GM23338 (cell line): ENCODE measurements at regions not wholly inside any gene's neighbourhood (a gene's known extent, or its start where the extent isn't known, plus 50 kb on each side); places are given as distances from the start of the nearest gene placed in this dataset.

Experiments used
- ATAC-seq: fragments of 200-7000 bp; cut with Tn5 transposase; 3 replicates; pipeline ENCODE4 v1.9.1; 2020
- DNase-seq: peaks from one replicate; pipeline ENCODE4 v3.0.0-alpha.2; 2015; ENCODE audit warnings: low spot score
- H2AFZ ChIP-seq: fragments of 200-600 bp; sonication (generic); 2 replicates; pipeline ENCODE4 v1.8.0; 2016; ENCODE audit warnings: antibody characterized with exemption, mild to moderate bottlenecking, moderate library complexity
- H3F3A ChIP-seq: fragments of 200-600 bp; sonication (generic); replicated peaks from 2 replicates; pipeline ENCODE4 v1.8.0; 2017; ENCODE audit warnings: antibody characterized with exemption, mixed run types, low read depth
- H3K27ac ChIP-seq: fragments of 200-600 bp; sonication (generic); 2 replicates; pipeline ENCODE4 v1.6.1; 2016; ENCODE audit warnings: low read depth
- H3K27me3 ChIP-seq: fragments of 200-600 bp; sonication (generic); 2 replicates; pipeline ENCODE4 v1.8.0; 2016; ENCODE audit warnings: mild to moderate bottlenecking, mixed run types, moderate library complexity; ENCODE audit not compliant: insufficient read depth
- H3K36me3 ChIP-seq: fragments of 200-600 bp; sonication (generic); 2 replicates; pipeline ENCODE4 v1.8.0; 2016; ENCODE audit warnings: mild to moderate bottlenecking; ENCODE audit not compliant: insufficient read depth
- H3K4me1 ChIP-seq: fragments of 200-600 bp; sonication (generic); 2 replicates; pipeline ENCODE4 v1.8.0; 2016; ENCODE audit warnings: mild to moderate bottlenecking, moderate library complexity; ENCODE audit not compliant: insufficient read depth
- H3K4me2 ChIP-seq: fragments of 200-600 bp; sonication (generic); 2 replicates; pipeline ENCODE4 v1.7.1; 2017; ENCODE audit warnings: mixed run types
- H3K4me3 ChIP-seq: fragments of 200-600 bp; sonication (generic); 2 replicates; pipeline ENCODE4 v1.6.1; 2016; ENCODE audit warnings: mixed run types
- H3K79me2 ChIP-seq: fragments of 200-600 bp; sonication (generic); replicated peaks from 2 replicates; pipeline ENCODE4 v1.8.0; 2017; ENCODE audit warnings: mild to moderate bottlenecking; ENCODE audit not compliant: insufficient read depth
- H3K9me2 ChIP-seq: fragments of 200-600 bp; sonication (generic); 2 replicates; pipeline ENCODE4 v1.8.0; 2017; ENCODE audit not compliant: insufficient read depth
- H4K20me1 ChIP-seq: fragments of 200-600 bp; sonication (generic); replicated peaks from 2 replicates; pipeline ENCODE4 v1.8.0; 2017; ENCODE audit warnings: mild to moderate bottlenecking; ENCODE audit not compliant: insufficient read depth
- H3K27ac Mint-ChIP-seq: 2 replicates; pipeline ENCODE4 v1.8.0; 2020; ENCODE audit warnings: inconsistent platforms, mild to moderate bottlenecking, moderate library complexity, mixed read lengths
- H3K27me3 Mint-ChIP-seq: 3 replicates; pipeline ENCODE4 v1.8.0; 2022; ENCODE audit warnings: low read depth, mild to moderate bottlenecking, moderate library complexity, mixed read lengths, inconsistent platforms; ENCODE audit not compliant: insufficient read depth, poor library complexity
- H3K36me3 Mint-ChIP-seq: 3 replicates; pipeline ENCODE4 v1.8.0; 2021; ENCODE audit warnings: low read depth, mild to moderate bottlenecking, inconsistent platforms, moderate library complexity, mixed read lengths
- H3K4me1 Mint-ChIP-seq: 3 replicates; pipeline ENCODE4 v1.8.0; 2020; ENCODE audit warnings: mild to moderate bottlenecking, inconsistent platforms, mixed read lengths
- H3K4me3 Mint-ChIP-seq: 3 replicates; pipeline ENCODE4 v1.8.0; 2021; ENCODE audit warnings: moderate library complexity, mild to moderate bottlenecking, inconsistent platforms, mixed read lengths
- H3K9me3 Mint-ChIP-seq: 3 replicates; pipeline ENCODE4 v1.8.0; 2020; ENCODE audit warnings: moderate library complexity, mild to moderate bottlenecking, inconsistent platforms, mixed read lengths
- CREB1 ChIP-seq: fragments of 250-450 bp; sonication (Bioruptor Pico); IDR thresholded peaks from 2 replicates; pipeline ENCODE4 v1.5.0; 2020; ENCODE audit warnings: low read depth, mild to moderate bottlenecking, moderate library complexity
- EZH2 ChIP-seq: fragments of 200-600 bp; sonication (generic); IDR thresholded peaks from one replicate; pipeline ENCODE4 v1.8.0; 2017; ENCODE audit warnings: antibody characterized with exemption, mild to moderate bottlenecking, low read depth; ENCODE audit not compliant: unreplicated experiment
- EZH2phosphoT487 ChIP-seq: fragments of 200-600 bp; sonication (generic); IDR thresholded peaks from one replicate; pipeline ENCODE4 v1.8.1; 2018; ENCODE audit warnings: antibody characterized with exemption; ENCODE audit not compliant: unreplicated experiment
- JUNB ChIP-seq: IDR thresholded peaks from one replicate; pipeline ENCODE4 v1.6.1; 2016; ENCODE audit warnings: antibody characterized with exemption; ENCODE audit not compliant: unreplicated experiment
- NANOG ChIP-seq: IDR thresholded peaks from 2 replicates; pipeline ENCODE4 v1.6.1; 2016; ENCODE audit warnings: antibody characterized with exemption, borderline replicate concordance
- POLR2AphosphoS5 ChIP-seq: IDR thresholded peaks from 2 replicates; pipeline ENCODE4 v1.6.1; 2016; ENCODE audit warnings: antibody characterized with exemption, low read depth
- STAT1 ChIP-seq: IDR thresholded peaks from one replicate; pipeline ENCODE4 v1.6.1; 2016; ENCODE audit warnings: antibody characterized with exemption; ENCODE audit not compliant: unreplicated experiment
- ZNF114 ChIP-seq: fragments of 250-450 bp; sonication (Bioruptor Pico); IDR thresholded peaks from 2 replicates; pipeline ENCODE4 v1.5.0; 2020; ENCODE audit warnings: mild to moderate bottlenecking, moderate library complexity
- ZNF331 ChIP-seq: fragments of 250-450 bp; sonication (Bioruptor Pico); IDR thresholded peaks from 2 replicates; pipeline ENCODE4 v1.5.0; 2020; ENCODE audit warnings: low read depth, mild to moderate bottlenecking, moderate library complexity
- TF ChIP-seq, protein P1 (sequence below): fragments of 250-450 bp; sonication (Bioruptor Pico); IDR thresholded peaks from 2 replicates; pipeline ENCODE4 v1.5.0; 2020; ENCODE audit warnings: mild to moderate bottlenecking, moderate library complexity
- TF ChIP-seq, protein P2 (sequence below), 2 experiments: fragments of 200-600 bp in 1 of 2; sonication (generic) in 1 of 2; conservative IDR thresholded peaks; 2 replicates each; pipeline versions ENCODE4 v1.5.1 to v1.6.1; 2016 to 2017; ENCODE audit warnings: antibody characterized with exemption in 2 of 2, low read depth in 2 of 2, mild to moderate bottlenecking in 2 of 2, moderate library complexity in 1 of 2
- TF ChIP-seq, protein P3 (sequence below): IDR thresholded peaks from 2 replicates; pipeline ENCODE4 v1.6.1; 2016; ENCODE audit warnings: antibody characterized with exemption
- TF ChIP-seq, protein P4 (sequence below): IDR thresholded peaks from one replicate; pipeline ENCODE4 v1.6.1; 2018; ENCODE audit warnings: antibody characterized with exemption; ENCODE audit not compliant: unreplicated experiment

DNA sequence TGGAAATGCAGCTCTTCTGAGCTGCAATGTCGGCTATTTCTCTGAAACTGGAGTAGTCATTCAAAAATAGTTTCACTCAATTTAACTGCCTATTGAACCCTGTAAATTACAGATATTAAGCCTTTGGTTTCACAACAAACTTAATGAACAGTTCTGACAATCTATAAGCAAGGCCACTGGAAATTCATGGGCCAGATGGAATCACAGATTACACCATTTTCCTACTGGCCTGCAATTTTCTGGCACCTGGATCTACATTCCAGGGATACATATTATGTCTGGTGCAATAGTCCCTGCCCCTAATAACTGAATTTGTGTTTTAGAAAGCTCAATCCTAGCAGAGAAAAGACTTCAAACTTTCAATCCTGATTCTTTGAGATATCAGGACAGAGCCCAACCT, 551.7 kb downstream of the RNF144A start:
- no peak for TF ChIP-seq EZH2
- TF ChIP-seq, protein P1, sequence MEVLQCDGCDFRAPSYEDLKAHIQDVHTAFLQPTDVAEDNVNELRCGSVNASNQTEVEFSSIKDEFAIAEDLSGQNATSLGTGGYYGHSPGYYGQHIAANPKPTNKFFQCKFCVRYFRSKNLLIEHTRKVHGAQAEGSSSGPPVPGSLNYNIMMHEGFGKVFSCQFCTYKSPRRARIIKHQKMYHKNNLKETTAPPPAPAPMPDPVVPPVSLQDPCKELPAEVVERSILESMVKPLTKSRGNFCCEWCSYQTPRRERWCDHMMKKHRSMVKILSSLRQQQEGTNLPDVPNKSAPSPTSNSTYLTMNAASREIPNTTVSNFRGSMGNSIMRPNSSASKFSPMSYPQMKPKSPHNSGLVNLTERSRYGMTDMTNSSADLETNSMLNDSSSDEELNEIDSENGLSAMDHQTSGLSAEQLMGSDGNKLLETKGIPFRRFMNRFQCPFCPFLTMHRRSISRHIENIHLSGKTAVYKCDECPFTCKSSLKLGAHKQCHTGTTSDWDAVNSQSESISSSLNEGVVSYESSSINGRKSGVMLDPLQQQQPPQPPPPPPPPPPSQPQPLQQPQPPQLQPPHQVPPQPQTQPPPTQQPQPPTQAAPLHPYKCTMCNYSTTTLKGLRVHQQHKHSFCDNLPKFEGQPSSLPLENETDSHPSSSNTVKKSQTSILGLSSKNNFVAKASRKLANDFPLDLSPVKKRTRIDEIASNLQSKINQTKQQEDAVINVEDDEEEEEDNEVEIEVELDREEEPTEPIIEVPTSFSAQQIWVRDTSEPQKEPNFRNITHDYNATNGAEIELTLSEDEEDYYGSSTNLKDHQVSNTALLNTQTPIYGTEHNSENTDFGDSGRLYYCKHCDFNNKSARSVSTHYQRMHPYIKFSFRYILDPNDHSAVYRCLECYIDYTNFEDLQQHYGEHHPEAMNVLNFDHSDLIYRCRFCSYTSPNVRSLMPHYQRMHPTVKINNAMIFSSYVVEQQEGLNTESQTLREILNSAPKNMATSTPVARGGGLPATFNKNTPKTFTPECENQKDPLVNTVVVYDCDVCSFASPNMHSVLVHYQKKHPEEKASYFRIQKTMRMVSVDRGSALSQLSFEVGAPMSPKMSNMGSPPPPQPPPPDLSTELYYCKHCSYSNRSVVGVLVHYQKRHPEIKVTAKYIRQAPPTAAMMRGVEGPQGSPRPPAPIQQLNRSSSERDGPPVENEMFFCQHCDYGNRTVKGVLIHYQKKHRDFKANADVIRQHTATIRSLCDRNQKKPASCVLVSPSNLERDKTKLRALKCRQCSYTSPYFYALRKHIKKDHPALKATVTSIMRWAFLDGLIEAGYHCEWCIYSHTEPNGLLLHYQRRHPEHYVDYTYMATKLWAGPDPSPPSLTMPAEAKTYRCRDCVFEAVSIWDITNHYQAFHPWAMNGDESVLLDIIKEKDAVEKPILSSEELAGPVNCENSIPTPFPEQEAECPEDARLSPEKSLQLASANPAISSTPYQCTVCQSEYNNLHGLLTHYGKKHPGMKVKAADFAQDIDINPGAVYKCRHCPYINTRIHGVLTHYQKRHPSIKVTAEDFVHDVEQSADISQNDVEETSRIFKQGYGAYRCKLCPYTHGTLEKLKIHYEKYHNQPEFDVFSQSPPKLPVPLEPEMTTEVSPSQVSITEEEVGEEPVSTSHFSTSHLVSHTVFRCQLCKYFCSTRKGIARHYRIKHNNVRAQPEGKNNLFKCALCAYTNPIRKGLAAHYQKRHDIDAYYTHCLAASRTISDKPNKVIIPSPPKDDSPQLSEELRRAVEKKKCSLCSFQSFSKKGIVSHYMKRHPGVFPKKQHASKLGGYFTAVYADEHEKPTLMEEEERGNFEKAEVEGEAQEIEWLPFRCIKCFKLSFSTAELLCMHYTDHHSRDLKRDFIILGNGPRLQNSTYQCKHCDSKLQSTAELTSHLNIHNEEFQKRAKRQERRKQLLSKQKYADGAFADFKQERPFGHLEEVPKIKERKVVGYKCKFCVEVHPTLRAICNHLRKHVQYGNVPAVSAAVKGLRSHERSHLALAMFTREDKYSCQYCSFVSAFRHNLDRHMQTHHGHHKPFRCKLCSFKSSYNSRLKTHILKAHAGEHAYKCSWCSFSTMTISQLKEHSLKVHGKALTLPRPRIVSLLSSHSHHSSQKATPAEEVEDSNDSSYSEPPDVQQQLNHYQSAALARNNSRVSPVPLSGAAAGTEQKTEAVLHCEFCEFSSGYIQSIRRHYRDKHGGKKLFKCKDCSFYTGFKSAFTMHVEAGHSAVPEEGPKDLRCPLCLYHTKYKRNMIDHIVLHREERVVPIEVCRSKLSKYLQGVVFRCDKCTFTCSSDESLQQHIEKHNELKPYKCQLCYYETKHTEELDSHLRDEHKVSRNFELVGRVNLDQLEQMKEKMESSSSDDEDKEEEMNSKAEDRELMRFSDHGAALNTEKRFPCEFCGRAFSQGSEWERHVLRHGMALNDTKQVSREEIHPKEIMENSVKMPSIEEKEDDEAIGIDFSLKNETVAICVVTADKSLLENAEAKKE (CRISPR knock-in tag): no peak
- no peak for TF ChIP-seq CREB1 (CRISPR knock-in tag)
- no peak for TF ChIP-seq ZNF114 (CRISPR knock-in tag)
- no peak for TF ChIP-seq ZNF331 (CRISPR knock-in tag)
- TF ChIP-seq JUNB: no peak
- TF ChIP-seq, protein P2, sequence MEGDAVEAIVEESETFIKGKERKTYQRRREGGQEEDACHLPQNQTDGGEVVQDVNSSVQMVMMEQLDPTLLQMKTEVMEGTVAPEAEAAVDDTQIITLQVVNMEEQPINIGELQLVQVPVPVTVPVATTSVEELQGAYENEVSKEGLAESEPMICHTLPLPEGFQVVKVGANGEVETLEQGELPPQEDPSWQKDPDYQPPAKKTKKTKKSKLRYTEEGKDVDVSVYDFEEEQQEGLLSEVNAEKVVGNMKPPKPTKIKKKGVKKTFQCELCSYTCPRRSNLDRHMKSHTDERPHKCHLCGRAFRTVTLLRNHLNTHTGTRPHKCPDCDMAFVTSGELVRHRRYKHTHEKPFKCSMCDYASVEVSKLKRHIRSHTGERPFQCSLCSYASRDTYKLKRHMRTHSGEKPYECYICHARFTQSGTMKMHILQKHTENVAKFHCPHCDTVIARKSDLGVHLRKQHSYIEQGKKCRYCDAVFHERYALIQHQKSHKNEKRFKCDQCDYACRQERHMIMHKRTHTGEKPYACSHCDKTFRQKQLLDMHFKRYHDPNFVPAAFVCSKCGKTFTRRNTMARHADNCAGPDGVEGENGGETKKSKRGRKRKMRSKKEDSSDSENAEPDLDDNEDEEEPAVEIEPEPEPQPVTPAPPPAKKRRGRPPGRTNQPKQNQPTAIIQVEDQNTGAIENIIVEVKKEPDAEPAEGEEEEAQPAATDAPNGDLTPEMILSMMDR (conservative IDR thresholded peaks at IDR 0.05; ENCODE audit: low read depth in 2 of 2): no peak
- no peak for TF ChIP-seq EZH2phosphoT487
- TF ChIP-seq POLR2AphosphoS5: no peak
- TF ChIP-seq STAT1: no peak
- TF ChIP-seq, protein P3, sequence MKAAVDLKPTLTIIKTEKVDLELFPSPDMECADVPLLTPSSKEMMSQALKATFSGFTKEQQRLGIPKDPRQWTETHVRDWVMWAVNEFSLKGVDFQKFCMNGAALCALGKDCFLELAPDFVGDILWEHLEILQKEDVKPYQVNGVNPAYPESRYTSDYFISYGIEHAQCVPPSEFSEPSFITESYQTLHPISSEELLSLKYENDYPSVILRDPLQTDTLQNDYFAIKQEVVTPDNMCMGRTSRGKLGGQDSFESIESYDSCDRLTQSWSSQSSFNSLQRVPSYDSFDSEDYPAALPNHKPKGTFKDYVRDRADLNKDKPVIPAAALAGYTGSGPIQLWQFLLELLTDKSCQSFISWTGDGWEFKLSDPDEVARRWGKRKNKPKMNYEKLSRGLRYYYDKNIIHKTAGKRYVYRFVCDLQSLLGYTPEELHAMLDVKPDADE: no peak
- no peak for TF ChIP-seq NANOG
- TF ChIP-seq, protein P4, sequence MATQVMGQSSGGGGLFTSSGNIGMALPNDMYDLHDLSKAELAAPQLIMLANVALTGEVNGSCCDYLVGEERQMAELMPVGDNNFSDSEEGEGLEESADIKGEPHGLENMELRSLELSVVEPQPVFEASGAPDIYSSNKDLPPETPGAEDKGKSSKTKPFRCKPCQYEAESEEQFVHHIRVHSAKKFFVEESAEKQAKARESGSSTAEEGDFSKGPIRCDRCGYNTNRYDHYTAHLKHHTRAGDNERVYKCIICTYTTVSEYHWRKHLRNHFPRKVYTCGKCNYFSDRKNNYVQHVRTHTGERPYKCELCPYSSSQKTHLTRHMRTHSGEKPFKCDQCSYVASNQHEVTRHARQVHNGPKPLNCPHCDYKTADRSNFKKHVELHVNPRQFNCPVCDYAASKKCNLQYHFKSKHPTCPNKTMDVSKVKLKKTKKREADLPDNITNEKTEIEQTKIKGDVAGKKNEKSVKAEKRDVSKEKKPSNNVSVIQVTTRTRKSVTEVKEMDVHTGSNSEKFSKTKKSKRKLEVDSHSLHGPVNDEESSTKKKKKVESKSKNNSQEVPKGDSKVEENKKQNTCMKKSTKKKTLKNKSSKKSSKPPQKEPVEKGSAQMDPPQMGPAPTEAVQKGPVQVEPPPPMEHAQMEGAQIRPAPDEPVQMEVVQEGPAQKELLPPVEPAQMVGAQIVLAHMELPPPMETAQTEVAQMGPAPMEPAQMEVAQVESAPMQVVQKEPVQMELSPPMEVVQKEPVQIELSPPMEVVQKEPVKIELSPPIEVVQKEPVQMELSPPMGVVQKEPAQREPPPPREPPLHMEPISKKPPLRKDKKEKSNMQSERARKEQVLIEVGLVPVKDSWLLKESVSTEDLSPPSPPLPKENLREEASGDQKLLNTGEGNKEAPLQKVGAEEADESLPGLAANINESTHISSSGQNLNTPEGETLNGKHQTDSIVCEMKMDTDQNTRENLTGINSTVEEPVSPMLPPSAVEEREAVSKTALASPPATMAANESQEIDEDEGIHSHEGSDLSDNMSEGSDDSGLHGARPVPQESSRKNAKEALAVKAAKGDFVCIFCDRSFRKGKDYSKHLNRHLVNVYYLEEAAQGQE: no peak
- Mint-ChIP-seq H3K9me3 (no peaks in the 10 kb centered on the region), H3K4me3 (no peak overlapping the region), H3K36me3 (no peaks in the 10 kb centered on the region), H3K27ac (no peak overlapping the region), H3K27me3 (peaks cover 3% of the 10 kb centered on the region), H3K4me1 (peaks cover 21% of the 10 kb centered on the region; the same call in 2 of the 3 replicates)
- Histone ChIP-seq H4K20me1 (no peaks in the 10 kb centered on the region), H3K27me3 (no peaks in the 10 kb centered on the region), H3K36me3 (no peaks in the 10 kb centered on the region), H3K4me2 (no peak overlapping the region), H3K4me3 (no peak overlapping the region), H2AFZ (peak overlapping the region; percentile 18; the same call in 1 of the 2 replicates), H3F3A (no peaks in the 10 kb centered on the region), H3K4me1 (peaks cover 9% of the 10 kb centered on the region; the same call in 1 of the 2 replicates), H3K9me2 (no peaks in the 10 kb centered on the region), H3K27ac (no peak overlapping the region), H3K79me2 (no peaks in the 10 kb centered on the region)
- DNase-seq (no peak), ATAC-seq (no peak)
